A549 (cell line): ENCODE measurements at regions not wholly inside any gene's neighbourhood (a gene's known extent, or its start where the extent isn't known, plus 50 kb on each side); places are given as distances from the start of the nearest gene placed in this dataset.

Source experiments
- ATAC-seq, 2 experiments: fragments of 200-7000 bp in 1 of 2; fragments of >200 bp in 1 of 2; cut with Nextera tagmentation in 1 of 2; cut with Tn5 transposase in 1 of 2; 3 replicates each; pipeline versions ENCODE4 v1.8.0 to v1.9.1; 2018 to 2020; ENCODE audit warnings: mild to moderate bottlenecking in 1 of 2, moderate library complexity in 1 of 2
- CTCF ChIA-PET: fragments of 300-600 bp; sonication (Branson Sonifier 250); formaldehyde crosslinking; extraction: SDS; loops from one replicate; lab custom pipeline; 2021; ENCODE audit warnings: antibody characterized with exemption, inconsistent platforms; lab: Yijun Ruan, JAX
- POLR2A ChIA-PET: fragments of 350-600 bp; formaldehyde crosslinking; extraction: SDS; loops from one replicate; lab custom pipeline; 2021; ENCODE audit warnings: antibody characterized with exemption, inconsistent platforms; lab: Yijun Ruan, JAX
- DNase-seq, 2 experiments: peaks; one replicate each; pipeline versions ENCODE4 v3.0.0 to v3.0.0-alpha.2; 2011 to 2016; ENCODE audit warnings: low read depth in 1 of 2, low spot score in 1 of 2
- FAIRE-seq: peaks from 2 replicates; lab custom pipeline; 2011; peaks lifted over from hg19 to GRCh38; lab: Jason Lieb, UNC
- H3K27ac ChIP-seq, 2 experiments: fragments of >200 bp; sonication (Bioruptor Twin); formaldehyde crosslinking; 3 replicates each; pipeline ENCODE4 v1.5.1; 2016 to 2017
- H3K4me1 ChIP-seq: fragments of >200 bp; sonication (Bioruptor Twin); formaldehyde crosslinking; 3 replicates; pipeline ENCODE4 v1.6.1; 2016
- H3K4me2 ChIP-seq: fragments of >200 bp; sonication (Bioruptor Twin); formaldehyde crosslinking; 3 replicates; pipeline ENCODE4 v1.6.1; 2016
- H3K4me3 ChIP-seq: fragments of >200 bp; sonication (Bioruptor Twin); formaldehyde crosslinking; 3 replicates; pipeline ENCODE4 v1.5.1; 2016
- H3K9me3 ChIP-seq: fragments of >200 bp; sonication (Bioruptor Twin); formaldehyde crosslinking; 3 replicates; pipeline ENCODE4 v1.6.1; 2016
- BHLHE40 ChIP-seq: IDR thresholded peaks from 2 replicates; pipeline ENCODE4 v1.6.1; 2012; ENCODE audit warnings: low read depth, low read length, inconsistent platforms
- CBX2 ChIP-seq: fragments of 200-600 bp; sonication (generic); IDR thresholded peaks from 2 replicates; pipeline ENCODE4 v1.6.1; 2016; ENCODE audit warnings: low read depth, mild to moderate bottlenecking, borderline replicate concordance
- CHD2 ChIP-seq: fragments of 150-350 bp; IDR thresholded peaks from 2 replicates; pipeline ENCODE4 v1.6.1; 2014; ENCODE audit warnings: low read length; ENCODE audit not compliant: partially characterized antibody
- CTCF ChIP-seq: fragments of >200 bp; sonication (Bioruptor Twin); formaldehyde crosslinking; IDR thresholded peaks from 3 replicates; pipeline ENCODE4 v1.5.1; 2016
- ESRRA ChIP-seq: fragments of 150-350 bp; IDR thresholded peaks from 2 replicates; pipeline ENCODE4 v1.6.1; 2014; ENCODE audit warnings: mild to moderate bottlenecking, low read length, borderline replicate concordance
- HDAC2 ChIP-seq: fragments of 200-600 bp; sonication (generic); IDR thresholded peaks from 2 replicates; pipeline ENCODE4 v1.6.1; 2016
- JUNB ChIP-seq: fragments of >200 bp; sonication (Bioruptor Twin); formaldehyde crosslinking; IDR thresholded peaks from 2 replicates; pipeline ENCODE4 v1.6.1; 2016
- PHF8 ChIP-seq: fragments of 200-600 bp; sonication (generic); IDR thresholded peaks from 2 replicates; pipeline ENCODE4 v1.6.1; 2016; ENCODE audit warnings: low read depth, mild to moderate bottlenecking, antibody characterized with exemption, moderate library complexity, borderline replicate concordance
- RAD21 ChIP-seq, 2 experiments: fragments of >200 bp in 1 of 2; sonication (Bioruptor Twin) in 1 of 2; formaldehyde crosslinking in 1 of 2; IDR thresholded peaks in 1 of 2; conservative IDR thresholded peaks in 1 of 2; 2 replicates in 1 of 2; 3 replicates in 1 of 2; pipeline ENCODE4 v1.6.1; 2012 to 2018; ENCODE audit warnings: inconsistent platforms in 1 of 2
- RCOR1 ChIP-seq: fragments of 150-350 bp; IDR thresholded peaks from 2 replicates; pipeline ENCODE4 v1.6.1; 2014; ENCODE audit warnings: antibody characterized with exemption, low read length, low read depth
- TP53 ChIP-seq: fragments of 250-450 bp; sonication (Bioruptor Pico); IDR thresholded peaks from 2 replicates; pipeline ENCODE4 v1.5.0; 2021; ENCODE audit warnings: mild to moderate bottlenecking, moderate library complexity
- USF2 ChIP-seq: fragments of 450-650 bp; IDR thresholded peaks from 2 replicates; pipeline ENCODE4 v1.6.1; 2014; ENCODE audit warnings: antibody characterized with exemption
- ZFP36 ChIP-seq: fragments of 450-650 bp; IDR thresholded peaks from 2 replicates; pipeline ENCODE4 v1.6.1; 2014; ENCODE audit warnings: borderline replicate concordance; ENCODE audit not compliant: partially characterized antibody
- ZSCAN20 ChIP-seq: fragments of 250-450 bp; sonication (Bioruptor Pico); IDR thresholded peaks from 2 replicates; pipeline ENCODE4 v1.8.0; 2022; ENCODE audit warnings: mild to moderate bottlenecking, moderate library complexity
- WGBS: methylation state at CpG from one replicate; pipeline ENCODE4 v1.1.6; 2017; ENCODE audit errors: missing lambda C conversion rate; 5-methylcytosine and 5-hydroxymethylcytosine counted together
- TF ChIP-seq, protein P1 (sequence below): fragments of 250-450 bp; sonication (Bioruptor Pico); IDR thresholded peaks from 2 replicates; pipeline ENCODE4 v1.5.0; 2020; ENCODE audit warnings: low read depth, mild to moderate bottlenecking, moderate library complexity
- TF ChIP-seq, protein P2 (sequence below): IDR thresholded peaks from 2 replicates; pipeline ENCODE4 v1.6.1; 2012

- no peak overlapping the region for H3K27ac ChIP-seq
- H3K9me3 ChIP-seq = peaks cover 6% of the 10 kb centered on the region; the same call in 1 of the 3 replicates
- ATAC-seq (no peak), DNase-seq (no peak), FAIRE-seq (no peak)
- POLR2A ChIA-PET = no interaction called here
- CTCF ChIA-PET = interaction anchor here (1.6 to 1.8 kb wide), 2 partner anchors 11 to 15 kb away, joined by 4 to 5 read pairs; no protein-coding TSS in a partner anchor
- H3K4me2 ChIP-seq = no peak overlapping the region
- TF ChIP-seq ZSCAN20 (no peak), BHLHE40 (no peak), ESRRA (no peak)
- no peak overlapping the region for H3K4me3 ChIP-seq
- H3K4me1 ChIP-seq = no peaks in the 10 kb centered on the region
Measured at GRCh38 chr7:95700917-95701316, 71.4 kb upstream of the DYNC1I1 start.

- H3K4me3 ChIP-seq = no peak overlapping the region
- POLR2A ChIA-PET = no interaction called here
- ATAC-seq = no peak
- TF ChIP-seq RAD21 (conservative IDR thresholded peaks at IDR 0.05 in 1 of 2, IDR thresholded peaks at IDR 0.05 in 1 of 2) = peak; percentile 22 to 33; a peak in 3 of 5 replicates
- TF ChIP-seq, protein P1, sequence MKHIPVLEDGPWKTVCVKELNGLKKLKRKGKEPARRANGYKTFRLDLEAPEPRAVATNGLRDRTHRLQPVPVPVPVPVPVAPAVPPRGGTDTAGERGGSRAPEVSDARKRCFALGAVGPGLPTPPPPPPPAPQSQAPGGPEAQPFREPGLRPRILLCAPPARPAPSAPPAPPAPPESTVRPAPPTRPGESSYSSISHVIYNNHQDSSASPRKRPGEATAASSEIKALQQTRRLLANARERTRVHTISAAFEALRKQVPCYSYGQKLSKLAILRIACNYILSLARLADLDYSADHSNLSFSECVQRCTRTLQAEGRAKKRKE = no peak
- peak; percentile 18; the same call in 1 of the 3 replicates for TF ChIP-seq CTCF
- TF ChIP-seq, all 56 proteins: peak for 2
- CTCF ChIA-PET = interaction anchor here (0.7 to 1.7 kb wide), 8 partner anchors 8 to 1245 kb away, joined by 3 to 18 read pairs (median 4); no protein-coding TSS in a partner anchor
- no peak overlapping the region for H3K27ac ChIP-seq
- peak overlapping the region; percentile 22; the same call in 2 of the 3 replicates for H3K4me2 ChIP-seq
- no peaks in the 10 kb centered on the region for H3K9me3 ChIP-seq
- WGBS = 22% methylated on average over 2 of the region's 2 CpGs
- DNase-seq (no peak), FAIRE-seq (no peak)
- peaks cover 11% of the 10 kb centered on the region; the same call in 1 of the 3 replicates for H3K4me1 ChIP-seq
Measured at GRCh38 chr7:95694334-95694733, 78.0 kb upstream of the DYNC1I1 start.

GRCh38 chr7:95693551-95694333, 78.6 kb upstream of the DYNC1I1 start:
- no peak overlapping the region for H3K4me3 ChIP-seq
- H3K4me1 ChIP-seq = peaks cover 11% of the 10 kb centered on the region; the same call in 1 of the 3 replicates
- CTCF ChIA-PET = interaction anchor here (0.7 to 1.7 kb wide), 7 partner anchors 8 to 1244 kb away, joined by 3 to 18 read pairs (median 4); no protein-coding TSS in a partner anchor
- H3K27ac ChIP-seq = no peak overlapping the region
- 41% methylated on average over 5 of the region's 5 CpGs for WGBS
- peak overlapping the region; percentile 22; the same call in 2 of the 3 replicates for H3K4me2 ChIP-seq
- FAIRE-seq (no peak), DNase-seq (peak in 1 of 2 experiments; percentile 25), ATAC-seq (no peak)
- TF ChIP-seq RAD21 (conservative IDR thresholded peaks at IDR 0.05 in 1 of 2, IDR thresholded peaks at IDR 0.05 in 1 of 2) = no peak
- TF ChIP-seq JUNB = no peak
- TF ChIP-seq ZFP36 = no peak
- TF ChIP-seq PHF8 = no peak
- TF ChIP-seq CHD2 = no peak
- TF ChIP-seq TP53 (CRISPR knock-in tag) = no peak
- TF ChIP-seq, protein P2, sequence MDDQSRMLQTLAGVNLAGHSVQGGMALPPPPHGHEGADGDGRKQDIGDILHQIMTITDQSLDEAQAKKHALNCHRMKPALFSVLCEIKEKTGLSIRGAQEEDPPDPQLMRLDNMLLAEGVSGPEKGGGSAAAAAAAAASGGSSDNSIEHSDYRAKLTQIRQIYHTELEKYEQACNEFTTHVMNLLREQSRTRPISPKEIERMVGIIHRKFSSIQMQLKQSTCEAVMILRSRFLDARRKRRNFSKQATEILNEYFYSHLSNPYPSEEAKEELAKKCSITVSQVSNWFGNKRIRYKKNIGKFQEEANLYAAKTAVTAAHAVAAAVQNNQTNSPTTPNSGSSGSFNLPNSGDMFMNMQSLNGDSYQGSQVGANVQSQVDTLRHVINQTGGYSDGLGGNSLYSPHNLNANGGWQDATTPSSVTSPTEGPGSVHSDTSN = no peak
- no peak for TF ChIP-seq USF2
- TF ChIP-seq ESRRA = no peak
- TF ChIP-seq HDAC2 = no peak
- TF ChIP-seq CBX2 = no peak
- no peak for TF ChIP-seq RCOR1
- no peaks in the 10 kb centered on the region for H3K9me3 ChIP-seq
- POLR2A ChIA-PET = no interaction called here
